ENCODE measurements at regions not wholly inside any gene's neighbourhood (a gene's known extent, or its start where the extent isn't known, plus 50 kb on each side); places are given as distances from the start of the nearest gene placed in this dataset.

DNA sequence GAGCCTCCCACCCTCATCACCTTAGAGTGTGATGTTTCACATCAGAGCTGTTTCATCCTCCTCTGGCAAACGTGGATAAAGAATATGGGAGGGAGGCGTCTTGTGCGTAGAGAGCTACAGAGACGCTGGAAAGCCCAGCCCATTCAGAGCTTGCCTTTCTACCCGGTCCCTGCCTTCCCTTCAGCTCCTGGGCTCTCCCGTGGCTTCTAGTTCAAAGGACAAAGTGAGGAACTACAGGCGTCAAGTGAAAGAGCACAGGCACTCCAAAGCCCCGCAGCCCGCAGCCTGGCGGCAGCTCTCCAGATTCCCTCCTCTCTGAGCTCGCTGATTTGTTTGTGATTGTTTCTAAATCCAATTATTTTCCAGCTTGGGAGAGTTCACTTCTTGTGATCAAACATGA is 197.1 kb upstream of the IGF1R start:
- DNase-seq (ENCODE audit: low read depth in 2 of 2) = no peak

DNA sequence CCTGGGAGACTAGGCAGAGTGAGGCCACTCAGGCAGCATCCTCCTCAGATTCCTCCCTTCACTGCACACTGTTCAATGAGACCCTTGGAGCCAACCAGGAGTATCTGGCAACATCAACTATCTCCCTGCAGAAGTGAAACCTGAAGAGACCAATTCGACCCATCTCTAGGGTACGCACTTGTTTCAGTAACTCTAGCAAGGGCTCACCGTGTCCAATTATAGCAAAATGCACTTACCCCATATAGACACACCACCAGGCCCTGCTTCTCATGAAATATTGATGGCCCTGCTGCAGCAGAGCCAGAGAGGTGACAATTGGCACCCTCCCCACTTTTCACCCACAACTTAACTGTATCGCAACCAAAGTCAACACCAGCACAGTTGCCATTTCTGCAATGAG is 196.1 kb upstream of the IGF1R start:
- no peak for DNase-seq (ENCODE audit: low read depth in 2 of 2)

DNA sequence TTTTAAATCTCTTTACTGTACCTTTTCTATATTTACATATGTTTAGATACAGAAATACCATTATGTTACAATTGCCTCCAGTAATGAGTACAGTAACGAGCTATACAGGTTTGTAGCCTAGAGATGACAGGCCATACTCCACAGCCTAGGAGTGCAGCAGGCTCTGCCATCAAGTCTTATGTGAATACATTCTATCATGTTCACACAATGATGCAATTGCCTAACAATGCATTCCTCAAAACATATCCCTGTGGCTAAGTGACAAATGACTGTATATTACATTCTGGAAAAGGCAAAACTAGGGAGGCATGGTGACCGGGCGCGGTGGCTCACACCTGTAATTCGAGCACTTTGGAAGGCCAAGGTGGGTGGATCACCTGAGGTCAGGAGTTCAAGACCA is 192.4 kb upstream of the IGF1R start:
- DNase-seq (ENCODE audit: low read depth in 2 of 2) = no peak

- no peak for DNase-seq (ENCODE audit: low read depth in 2 of 2)
Observed at GRCh38 chr15:98476559-98476958, 171.8 kb upstream of the IGF1R start.

DNA sequence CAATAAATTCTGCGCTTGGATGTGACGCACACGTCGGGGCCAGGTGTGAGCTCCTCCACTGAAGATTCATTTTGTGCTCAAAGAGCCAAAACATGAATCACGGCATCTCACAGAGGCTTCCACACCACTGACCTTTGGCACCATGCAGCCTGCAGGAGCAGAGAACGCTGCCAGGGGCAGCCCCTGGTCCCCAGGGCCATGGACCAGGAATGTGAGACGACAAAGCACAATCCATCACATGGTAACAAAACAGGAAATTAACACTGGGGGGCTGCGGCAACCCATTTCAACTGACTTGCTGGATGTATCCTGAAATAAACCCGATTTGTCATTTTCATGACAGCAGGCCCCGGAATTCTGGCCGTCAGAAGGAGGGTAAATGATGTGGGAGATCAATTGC is 167.5 kb upstream of the IGF1R start:
- no peak for DNase-seq (ENCODE audit: low read depth in 2 of 2)

DNA sequence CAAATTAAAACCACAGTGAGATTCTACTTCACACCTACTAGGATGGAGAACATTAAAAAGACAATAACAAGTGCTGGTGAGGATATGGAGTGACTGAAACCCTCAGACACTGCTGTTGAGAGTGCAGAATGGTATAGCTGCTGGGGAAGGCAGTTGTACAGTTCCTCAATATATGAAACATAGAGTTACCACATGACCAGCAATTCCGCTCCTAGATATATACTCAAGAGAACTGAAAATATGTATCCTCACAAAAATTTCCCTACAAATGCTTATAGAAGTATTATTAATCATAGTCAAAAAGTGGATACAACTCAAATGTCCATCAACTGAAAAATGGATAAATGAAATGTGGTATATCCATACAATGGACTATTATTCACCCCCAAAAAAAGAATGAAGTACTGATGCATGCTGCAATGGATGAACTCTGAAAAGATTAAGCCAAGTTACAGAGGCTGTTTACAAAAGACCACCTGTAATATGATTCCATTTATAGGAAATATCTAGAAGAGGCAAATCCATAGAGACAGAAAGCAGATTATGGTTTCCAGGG is 164.7 kb upstream of the IGF1R start:
- DNase-seq (ENCODE audit: low read depth in 2 of 2) = no peak

GRCh38 chr15:98484914-98485313 is 163.4 kb upstream of the IGF1R start:
- DNase-seq (ENCODE audit: low read depth in 2 of 2) = no peak

DNA sequence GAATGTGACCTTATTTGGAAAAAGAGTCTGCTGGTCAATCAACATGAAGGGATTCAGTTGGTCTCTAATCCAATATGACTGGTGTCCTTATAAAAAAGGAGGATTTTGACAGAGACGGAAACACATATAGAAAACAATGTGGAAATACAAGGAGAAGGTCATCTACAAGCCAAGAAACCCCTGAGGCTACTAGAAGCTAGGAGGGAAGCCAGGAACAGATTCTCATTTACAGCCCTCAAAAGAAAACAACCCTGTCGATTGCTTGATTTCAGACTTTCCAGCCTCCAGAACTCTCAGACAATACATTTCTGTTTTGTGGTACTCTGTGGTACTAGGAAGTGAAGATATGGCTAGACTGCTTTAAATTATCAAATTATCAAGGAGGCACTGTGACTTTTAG is 162.9 kb upstream of the IGF1R start:
- DNase-seq (ENCODE audit: low read depth in 2 of 2) = no peak

GRCh38 chr15:98493966-98494511 is 154.3 kb upstream of the IGF1R start:
- no peak for DNase-seq (ENCODE audit: low read depth in 2 of 2)

DNA sequence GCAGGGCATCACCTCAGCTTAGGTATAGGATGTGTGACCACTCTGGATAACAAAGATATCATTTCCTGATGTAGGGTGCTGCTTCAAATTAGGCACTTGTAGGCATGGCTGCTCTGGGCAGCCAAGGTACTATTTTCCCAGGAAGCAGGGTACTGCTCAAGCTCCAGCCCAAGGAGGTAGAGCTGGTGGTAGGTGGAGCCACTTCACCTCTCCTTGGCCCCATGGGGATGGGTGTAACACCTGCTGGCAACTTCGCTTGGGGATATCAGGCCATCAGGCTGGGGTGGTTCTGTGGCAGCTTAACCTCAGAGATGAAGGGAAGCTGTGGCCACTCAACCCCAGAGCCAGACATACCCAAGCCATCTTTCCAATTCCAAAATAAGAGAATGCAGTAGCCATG is 147.1 kb upstream of the IGF1R start:
- DNase-seq (ENCODE audit: low read depth in 2 of 2) = no peak

- DNase-seq (ENCODE audit: low read depth in 2 of 2) = no peak
Observed at GRCh38 chr15:98501632-98502031, 146.7 kb upstream of the IGF1R start.

DNA sequence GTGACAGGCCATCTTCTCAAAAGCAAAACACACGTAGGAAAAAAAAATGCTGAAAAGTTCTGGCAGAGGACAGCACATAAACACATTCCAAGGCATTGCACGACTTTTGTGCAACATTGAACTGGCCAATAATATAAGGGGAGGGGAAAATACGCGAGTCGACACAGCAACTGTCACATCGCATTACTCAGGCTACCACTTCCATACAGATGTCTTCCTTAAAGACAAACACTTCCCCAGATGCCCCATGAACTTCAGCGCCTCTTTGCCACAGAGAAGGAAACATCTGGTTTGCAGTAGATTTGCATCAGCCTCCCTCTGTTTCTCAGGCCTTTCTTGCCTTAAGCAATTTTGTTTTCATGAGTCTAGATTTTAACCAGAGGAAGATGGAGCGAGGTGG is 144.4 kb upstream of the IGF1R start:
- no peak for DNase-seq (ENCODE audit: low read depth in 2 of 2)

GRCh38 chr15:98504998-98505397 is 143.3 kb upstream of the IGF1R start:
- DNase-seq (ENCODE audit: low read depth in 2 of 2) = no peak

GRCh38 chr15:98505611-98506031 is 142.7 kb upstream of the IGF1R start:
- DNase-seq (ENCODE audit: low read depth in 2 of 2) = no peak

DNA sequence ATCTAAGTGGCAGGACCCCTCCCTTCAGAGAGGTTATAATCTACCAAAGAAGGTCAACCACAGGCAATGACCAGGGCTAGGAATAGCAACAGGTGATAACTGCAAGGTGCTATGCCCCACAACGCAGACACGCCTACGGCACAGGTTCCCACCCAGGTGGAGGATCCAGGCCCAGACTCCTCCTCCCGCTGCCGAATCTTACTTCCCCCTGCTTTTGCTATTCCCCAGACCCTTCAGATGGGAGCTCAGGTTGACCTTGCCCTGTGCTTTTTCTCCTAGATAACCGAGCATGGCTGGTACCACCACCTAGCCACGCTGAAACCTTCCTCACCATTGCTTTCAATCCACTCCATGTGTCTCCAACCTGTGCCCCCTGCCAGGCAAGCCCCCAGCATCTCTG is 142.2 kb upstream of the IGF1R start:
- DNase-seq (ENCODE audit: low read depth in 2 of 2) = no peak

DNA sequence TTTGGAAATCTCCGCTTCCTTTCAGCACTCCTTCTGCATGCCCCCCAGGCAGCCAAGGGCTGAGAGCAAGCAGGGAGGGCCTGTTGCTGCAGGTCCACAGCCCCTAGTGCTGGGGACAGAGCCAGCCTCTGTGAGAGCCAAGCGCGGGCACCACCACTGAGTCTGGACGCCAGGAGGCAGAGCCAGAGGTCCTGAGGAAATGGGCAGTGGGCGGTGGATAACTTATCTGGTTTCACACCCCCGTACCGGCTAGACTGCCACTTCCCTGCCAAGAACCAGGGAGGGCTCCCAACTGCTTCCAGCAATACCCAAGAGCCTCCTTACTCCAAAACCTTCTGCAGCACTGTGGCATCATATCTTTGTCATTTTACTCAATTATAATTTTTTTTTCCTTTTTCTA is 141.6 kb upstream of the IGF1R start:
- DNase-seq (ENCODE audit: low read depth in 2 of 2) = no peak

DNA sequence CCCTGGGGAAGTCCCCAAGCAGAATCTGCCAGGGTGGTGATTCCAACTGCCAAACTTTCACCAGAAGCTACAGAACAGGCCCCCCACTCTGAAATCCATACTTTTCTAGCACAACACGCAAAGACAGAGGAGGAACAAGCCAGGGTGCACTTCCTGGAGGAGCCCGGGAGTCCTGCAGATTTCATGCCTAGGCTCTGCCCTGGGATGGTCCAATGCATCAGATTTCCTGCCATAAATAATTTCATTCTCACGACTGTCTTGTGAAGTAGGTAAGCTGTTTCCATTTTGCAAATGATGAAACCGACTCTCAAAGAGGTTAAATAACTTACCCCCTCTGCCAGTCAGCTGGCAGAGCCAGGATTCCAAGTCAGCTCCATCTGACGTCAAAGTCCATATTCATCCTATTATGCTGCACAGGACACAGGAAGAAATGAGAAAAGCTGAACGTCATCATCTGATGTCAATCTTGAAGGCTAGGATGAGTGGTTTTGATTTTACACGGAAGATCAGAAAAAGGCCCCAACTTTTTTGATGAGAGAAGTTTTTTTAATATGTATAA is 134.8 kb upstream of the IGF1R start:
- no peak for DNase-seq (ENCODE audit: low read depth in 2 of 2)

GRCh38 chr15:98514034-98514622 is 134.2 kb upstream of the IGF1R start:
- DNase-seq (ENCODE audit: low read depth in 2 of 2) = no peak

GRCh38 chr15:98518823-98519561 is 129.3 kb upstream of the IGF1R start:
- DNase-seq (ENCODE audit: low read depth in 2 of 2) = peak in 1 of 2 donors; percentile 2

DNA sequence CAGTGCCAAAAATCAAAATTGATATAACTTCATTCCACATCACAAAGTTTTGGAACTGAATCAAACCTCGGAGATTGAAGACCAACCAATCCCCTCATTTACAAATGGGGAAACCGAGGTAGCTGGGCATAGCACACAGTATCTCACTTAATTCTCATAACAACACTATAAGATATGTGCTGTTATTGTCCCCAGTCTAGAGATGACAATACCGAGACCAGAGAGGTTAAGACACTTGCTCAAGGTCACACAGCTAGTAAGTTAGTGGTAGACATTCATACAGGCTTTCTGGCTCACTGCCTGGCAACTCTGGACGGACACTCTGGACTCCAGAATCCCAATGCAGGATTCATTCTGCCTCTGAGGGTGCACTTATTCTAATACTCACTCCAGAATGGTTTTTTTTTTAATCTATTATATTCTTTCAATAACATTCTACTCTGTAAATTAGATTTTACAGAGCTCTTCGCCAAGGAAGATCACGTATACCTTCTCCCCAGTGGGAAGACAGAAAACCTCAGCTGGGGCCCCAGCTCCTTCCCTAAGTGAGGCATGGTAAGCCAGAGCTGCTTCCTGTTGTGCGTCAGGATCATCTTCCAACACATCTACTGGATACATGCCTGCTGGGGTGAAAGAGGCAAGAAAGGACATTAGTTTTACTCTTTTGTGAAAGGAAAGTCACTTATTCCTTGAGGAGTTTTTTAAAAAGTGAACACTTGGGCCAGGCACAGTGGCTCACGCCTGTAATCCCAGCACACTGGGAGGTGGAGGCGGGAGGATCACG is 128.4 kb upstream of the IGF1R start:
- no peak for DNase-seq (ENCODE audit: low read depth in 2 of 2)

DNA sequence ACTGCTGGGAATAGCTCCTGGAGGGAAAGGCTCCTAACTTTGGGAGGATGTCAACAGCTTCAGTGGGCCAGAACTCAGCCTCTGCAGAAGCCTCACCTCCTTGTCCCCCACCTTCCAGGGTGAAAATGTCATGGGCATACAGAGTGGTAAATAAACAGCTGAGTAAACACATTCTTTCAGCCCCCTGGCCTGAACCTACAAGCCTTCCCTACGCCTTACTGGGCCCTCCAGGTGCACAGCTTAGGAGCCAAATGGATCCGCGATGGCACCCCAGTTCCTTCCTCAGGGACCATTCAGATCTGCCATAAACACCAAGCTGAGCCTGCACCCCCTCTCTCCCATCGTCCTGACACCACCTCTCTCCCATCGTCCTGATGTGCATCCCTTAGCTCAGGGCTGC is 126.2 kb upstream of the IGF1R start:
- no peak for DNase-seq (ENCODE audit: low read depth in 2 of 2)

All from stimulated activated CD8-positive, alpha-beta memory T cell treated with anti-CD3 and anti-CD28 coated beads, Interleukin-15, amount 100 ng/mL, for 48 hours (primary cell).